ENCODE measurements at regions not wholly inside any gene's neighbourhood (a gene's known extent, or its start where the extent isn't known, plus 50 kb on each side); places are given as distances from the start of the nearest gene placed in this dataset.

GRCh38 chr14:50038398-50039119 lies 77.8 kb downstream of the VCPKMT start:
- no peak for DNase-seq (ENCODE audit: low read depth in 2 of 2, low spot score in 1 of 2)

GRCh38 chr14:50039120-50039517 lies 77.3 kb downstream of the VCPKMT start:
- DNase-seq (ENCODE audit: low read depth in 2 of 2, low spot score in 1 of 2), result no peak

GRCh38 chr14:50039734-50040400 lies 76.5 kb downstream of the VCPKMT start:
- no peak for DNase-seq (ENCODE audit: low read depth in 2 of 2, low spot score in 1 of 2)

DNA sequence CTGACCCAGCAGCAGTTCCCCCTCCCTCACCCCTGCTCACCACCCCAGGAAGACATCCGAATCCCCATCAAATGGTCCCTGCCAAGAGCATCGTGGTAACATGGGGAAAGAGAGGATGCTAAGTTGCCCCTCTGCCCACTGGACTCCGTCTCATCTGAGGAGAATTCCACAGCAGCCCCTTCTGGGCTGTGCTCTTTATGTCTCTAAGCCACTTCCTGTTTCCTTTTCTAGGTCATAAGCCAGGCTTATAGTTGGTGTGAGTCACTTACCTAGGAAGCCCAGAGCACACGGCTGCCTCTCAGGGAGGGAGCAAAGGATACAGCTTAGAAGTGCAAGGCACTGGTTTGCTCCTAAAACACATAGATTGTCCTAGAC lies 76.0 kb downstream of the VCPKMT start:
- no peak for DNase-seq (ENCODE audit: low read depth in 2 of 2, low spot score in 1 of 2)

- DNase-seq (ENCODE audit: low read depth in 2 of 2, low spot score in 1 of 2), result no peak
These were observed 75.4 kb downstream of the VCPKMT start for GRCh38 chr14:50040895-50041465.

- DNase-seq (ENCODE audit: low read depth in 2 of 2, low spot score in 1 of 2), result no peak
These were observed 74.4 kb downstream of the VCPKMT start for GRCh38 chr14:50041980-50042379.

GRCh38 chr14:50044042-50044651 lies 72.2 kb downstream of the VCPKMT start:
- DNase-seq (ENCODE audit: low read depth in 2 of 2, low spot score in 1 of 2), result no peak

GRCh38 chr14:50045039-50045711 lies 71.2 kb downstream of the VCPKMT start:
- peak; percentile 44 to 46 for DNase-seq (ENCODE audit: low read depth in 2 of 2, low spot score in 1 of 2)

DNA sequence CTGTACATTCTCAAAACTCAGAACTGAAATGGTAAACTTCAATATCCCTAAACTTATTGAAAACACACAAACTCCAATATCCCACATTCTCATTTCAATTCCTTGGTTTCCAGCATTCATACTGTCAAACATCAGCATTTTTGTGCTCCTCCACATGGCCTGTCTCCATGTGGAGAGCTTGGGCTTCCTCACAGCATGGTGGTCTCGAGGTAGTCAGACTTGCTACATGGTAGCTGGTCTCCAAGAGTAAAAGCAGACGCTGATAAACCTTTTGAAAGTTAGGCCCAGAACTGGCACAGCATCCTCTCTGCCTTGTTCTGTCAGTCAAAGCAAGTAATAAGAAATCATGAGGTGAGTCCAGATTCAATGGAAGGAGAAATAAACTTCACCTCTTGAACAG lies 70.5 kb downstream of the VCPKMT start:
- DNase-seq (ENCODE audit: low read depth in 2 of 2, low spot score in 1 of 2), result no peak

GRCh38 chr14:50047274-50047676 lies 69.1 kb downstream of the VCPKMT start:
- no peak for DNase-seq (ENCODE audit: low read depth in 2 of 2, low spot score in 1 of 2)

DNA sequence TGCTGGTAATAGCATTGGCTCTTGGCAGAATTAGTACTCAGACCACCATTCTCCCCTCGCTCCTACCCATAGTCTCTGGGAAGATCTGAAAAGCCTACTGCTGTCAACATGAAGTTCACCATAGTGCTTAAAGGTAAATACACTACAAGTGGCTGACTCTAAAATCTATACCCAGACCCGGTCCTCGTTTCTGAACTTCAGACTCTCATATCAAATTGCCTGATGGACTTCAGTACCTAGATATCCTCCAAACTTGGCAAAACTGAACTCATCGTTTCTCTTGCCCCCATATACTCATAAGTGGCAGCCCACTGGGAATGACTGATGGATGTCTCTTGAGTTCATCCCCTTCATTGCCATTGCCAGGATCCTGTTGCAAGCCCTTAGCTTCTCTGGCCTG lies 67.3 kb downstream of the VCPKMT start:
- DNase-seq (ENCODE audit: low read depth in 2 of 2, low spot score in 1 of 2), result no peak

GRCh38 chr14:50049703-50050570 lies 66.4 kb downstream of the VCPKMT start:
- no peak for DNase-seq (ENCODE audit: low read depth in 2 of 2, low spot score in 1 of 2)

DNA sequence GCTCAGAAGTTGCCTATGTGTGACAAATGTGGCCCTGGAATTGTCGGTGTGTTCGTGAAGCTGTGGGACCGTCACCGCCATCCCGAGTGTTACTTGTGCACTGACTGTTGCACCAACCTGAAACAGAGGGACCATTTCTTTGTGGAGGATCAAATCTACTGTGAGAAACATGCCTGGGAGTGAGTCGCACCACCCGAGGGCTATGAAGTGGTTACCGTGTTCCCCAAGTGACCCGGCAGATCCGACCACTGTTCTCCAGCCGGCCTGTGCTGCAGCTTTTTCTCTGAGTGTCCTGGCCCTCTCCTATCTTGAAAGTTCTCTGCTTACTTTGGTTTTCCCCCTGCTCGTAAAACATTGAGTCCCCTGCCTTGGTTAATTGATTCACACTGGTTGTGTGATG lies 65.3 kb downstream of the VCPKMT start:
- DNase-seq (ENCODE audit: low read depth in 2 of 2, low spot score in 1 of 2), result no peak

GRCh38 chr14:50051706-50052105 lies 64.7 kb downstream of the VCPKMT start:
- no peak for DNase-seq (ENCODE audit: low read depth in 2 of 2, low spot score in 1 of 2)

GRCh38 chr14:50052517-50052916 lies 63.9 kb downstream of the VCPKMT start:
- DNase-seq (ENCODE audit: low read depth in 2 of 2, low spot score in 1 of 2), result no peak

GRCh38 chr14:50053935-50054334 lies 62.4 kb downstream of the VCPKMT start:
- no peak for DNase-seq (ENCODE audit: low read depth in 2 of 2, low spot score in 1 of 2)

- no peak for DNase-seq (ENCODE audit: low read depth in 2 of 2, low spot score in 1 of 2)
These were observed 60.7 kb downstream of the VCPKMT start for GRCh38 chr14:50055461-50056228.

GRCh38 chr14:50056435-50056834 lies 59.9 kb downstream of the VCPKMT start:
- DNase-seq (ENCODE audit: low read depth in 2 of 2, low spot score in 1 of 2), result no peak

DNA sequence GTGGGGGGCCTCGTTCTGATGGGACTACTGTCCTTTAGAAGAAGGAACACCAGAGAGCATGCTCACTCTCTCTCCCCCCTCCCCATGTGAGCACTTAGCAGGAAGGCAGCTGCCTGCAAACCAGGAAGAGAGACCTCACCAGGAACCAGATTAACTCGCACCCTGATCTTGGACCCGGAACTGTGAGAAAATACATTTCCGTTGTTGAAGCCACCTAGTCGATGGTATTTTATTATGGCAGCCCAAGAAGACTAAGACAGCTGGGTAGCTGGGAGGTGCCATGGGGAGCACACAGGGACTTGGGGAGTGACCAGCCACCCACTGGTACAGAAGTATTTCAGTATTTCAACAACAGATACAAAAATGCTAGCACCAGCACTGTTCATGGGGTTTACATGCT lies 59.0 kb downstream of the VCPKMT start:
- no peak for DNase-seq (ENCODE audit: low read depth in 2 of 2, low spot score in 1 of 2)

- no peak for DNase-seq (ENCODE audit: low read depth in 2 of 2, low spot score in 1 of 2)
These were observed 58.3 kb downstream of the VCPKMT start for GRCh38 chr14:50058113-50058512.
